ENCODE measurements at regions not wholly inside any gene's neighbourhood (a gene's known extent, or its start where the extent isn't known, plus 50 kb on each side); places are given as distances from the start of the nearest gene placed in this dataset.
"Not testable (repeated sequence)": the region's sequence is repeated elsewhere in the genome, so short reads cannot be mapped to it uniquely, and the experiment has no call there.

DNA sequence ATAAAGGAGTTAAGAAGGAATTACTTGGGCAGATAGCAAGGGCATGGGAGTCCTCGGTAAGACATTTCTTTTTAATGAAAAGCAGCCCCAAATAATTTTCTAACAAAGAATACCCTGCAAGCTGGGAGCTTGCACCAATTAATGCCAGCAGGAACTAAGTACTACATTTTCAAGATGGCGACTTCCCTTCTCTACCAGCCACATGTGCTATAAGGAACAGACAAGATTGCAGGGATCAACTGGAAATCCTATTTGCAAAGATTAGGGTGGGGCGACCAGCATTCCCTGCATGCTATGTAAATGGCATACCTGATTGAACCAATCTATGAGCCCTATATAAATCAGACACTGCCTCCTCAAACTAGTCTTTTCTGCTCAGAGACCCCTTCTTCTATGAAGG is 827.5 kb downstream of the ADCYAP1 start:
- no peak for DNase-seq

DNA sequence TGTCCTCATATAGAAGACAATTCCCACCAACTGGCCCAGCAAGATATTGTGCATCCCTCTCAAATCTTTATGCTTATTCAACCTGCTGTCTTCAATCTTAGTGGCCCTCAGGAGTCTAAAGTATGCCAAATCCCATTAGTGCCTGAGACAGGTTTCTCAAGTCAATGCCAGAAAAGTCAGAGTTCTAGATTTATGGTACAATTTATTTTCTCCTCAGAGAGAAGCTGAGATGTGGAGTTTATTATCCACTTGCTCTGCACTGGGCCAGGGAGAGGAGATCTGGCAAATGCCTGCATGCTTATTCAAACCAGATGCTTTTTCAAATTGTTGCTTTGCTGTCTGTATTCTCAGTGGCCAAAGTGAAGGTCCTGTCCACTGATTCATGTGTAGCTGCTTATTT is 825.2 kb downstream of the METTL4 start:
- DNase-seq: no peak

DNA sequence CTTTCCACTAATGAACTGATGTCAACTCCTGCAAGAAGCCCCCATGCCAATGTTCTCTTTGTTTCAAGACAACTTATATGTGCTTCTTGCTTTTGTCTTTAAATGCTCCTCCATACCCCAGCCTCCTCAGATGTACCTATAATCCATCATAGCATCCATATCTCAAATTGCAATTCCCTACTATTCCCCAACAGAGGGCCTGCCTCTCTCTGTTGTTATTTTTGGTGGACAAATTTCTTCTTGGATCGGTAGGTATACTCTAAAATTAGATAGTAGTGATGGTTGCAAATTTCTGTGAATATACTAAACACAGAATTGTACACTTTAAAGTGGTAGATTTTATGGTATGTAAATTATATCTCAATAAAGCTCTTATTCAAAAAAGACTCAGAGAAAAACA is 820.1 kb downstream of the METTL4 start:
- no peak for DNase-seq

DNA sequence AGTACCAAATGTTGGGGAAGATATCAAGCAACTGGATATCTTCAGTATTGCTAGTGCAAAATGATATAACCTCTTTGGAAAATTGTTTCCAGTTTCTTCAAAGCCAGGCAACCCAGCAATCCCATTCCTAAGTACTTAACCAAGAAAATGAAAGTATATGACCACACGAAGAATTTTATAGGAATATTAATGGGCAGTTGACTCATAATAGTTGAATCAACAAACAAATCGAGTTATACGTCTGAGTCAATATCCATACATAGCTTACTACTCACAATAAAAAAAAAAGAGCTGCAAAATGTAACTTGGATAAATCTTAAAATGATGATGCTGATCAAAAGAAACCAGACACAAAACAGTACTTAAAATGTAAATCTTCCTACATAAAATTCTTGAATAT is 810.4 kb downstream of the METTL4 start:
- DNase-seq: no peak

DNA sequence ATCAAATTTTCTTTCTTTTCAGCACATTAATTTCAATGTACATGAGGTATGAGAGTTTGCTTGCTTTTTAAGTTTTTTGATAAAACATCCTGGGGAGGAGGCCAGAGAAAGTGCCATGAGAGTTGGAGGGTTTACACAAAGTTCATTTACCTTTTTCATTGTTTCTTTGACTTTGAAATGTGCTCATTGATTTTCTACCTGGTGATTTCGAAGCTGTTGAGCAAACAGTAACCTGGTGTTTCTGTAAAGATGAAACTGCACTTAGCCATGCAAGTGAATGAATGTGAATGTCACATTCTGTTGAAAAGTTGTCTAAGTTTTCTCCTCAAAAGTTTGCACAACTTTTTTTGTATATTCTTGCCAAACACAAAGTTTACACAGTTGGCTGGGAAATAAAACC is 797.0 kb downstream of the METTL4 start:
- DNase-seq: no peak

DNA sequence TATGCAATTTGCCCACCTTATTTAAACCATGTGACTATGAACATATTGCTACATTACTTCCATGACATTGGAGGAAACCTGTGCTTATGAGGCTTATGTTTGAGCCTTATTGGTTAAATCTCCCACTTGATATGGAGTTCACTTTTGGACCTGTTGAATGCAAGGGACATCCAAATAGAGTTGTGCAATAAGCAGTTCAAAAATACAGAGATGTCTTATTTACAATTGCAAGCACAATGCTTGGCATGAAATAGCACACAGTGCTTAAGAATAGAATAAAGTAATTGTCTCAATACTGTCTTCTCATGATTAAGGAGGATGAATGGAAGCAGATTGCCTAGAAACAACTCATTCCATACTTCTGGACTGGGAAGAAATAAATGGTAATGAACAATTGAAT is 793.5 kb downstream of the METTL4 start:
- DNase-seq: no peak

DNA sequence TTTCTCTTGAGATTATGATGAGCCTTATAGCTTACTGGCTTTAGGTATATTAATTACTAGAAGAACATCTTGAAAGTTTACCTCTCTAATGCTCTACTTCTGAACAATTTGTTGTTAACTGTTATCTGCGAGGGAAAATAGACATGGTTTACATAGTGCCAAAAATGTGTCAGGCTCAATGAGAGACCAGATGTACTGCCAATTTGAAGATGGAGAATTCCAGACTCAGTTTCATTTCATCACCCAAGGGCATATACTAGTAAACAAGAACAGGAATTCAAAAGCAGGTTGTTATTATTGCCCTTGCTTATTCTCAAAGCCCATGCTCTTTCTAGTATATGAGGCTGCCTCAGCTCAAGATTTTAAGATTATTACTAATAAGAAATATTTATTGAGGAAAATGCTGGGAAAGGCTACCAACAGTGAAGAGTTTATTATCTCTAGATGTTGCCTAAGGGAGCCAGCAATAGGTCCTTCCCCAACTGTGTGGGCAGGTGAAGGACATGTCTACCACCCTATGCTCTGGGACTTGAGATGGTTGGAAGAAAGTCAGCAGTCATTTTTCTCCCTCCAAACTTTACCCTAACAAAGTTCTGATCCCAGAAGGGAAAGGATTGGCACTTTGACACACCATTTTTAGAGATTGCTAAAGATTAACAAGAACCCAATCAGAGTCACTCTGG is 792.7 kb downstream of the METTL4 start:
- no peak for DNase-seq

DNA sequence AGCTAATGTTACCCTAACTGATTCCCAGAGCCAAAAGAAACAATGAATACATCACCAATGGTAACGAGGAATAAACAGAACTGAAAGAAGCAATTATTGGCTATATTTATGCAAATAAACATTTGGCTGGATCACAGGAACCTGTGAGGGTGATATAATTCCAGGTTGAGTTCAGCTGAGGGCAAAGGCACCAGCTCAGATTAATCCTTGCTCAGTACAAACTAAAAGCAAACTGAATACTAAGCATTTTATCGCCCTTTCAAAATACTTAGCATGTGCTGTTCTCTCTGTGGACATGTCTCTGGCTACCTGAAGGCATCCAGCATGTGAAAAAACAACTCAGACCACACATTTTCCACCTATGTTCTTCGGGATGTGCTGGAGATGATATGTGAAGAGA is 791.7 kb downstream of the METTL4 start:
- no peak for DNase-seq

DNA sequence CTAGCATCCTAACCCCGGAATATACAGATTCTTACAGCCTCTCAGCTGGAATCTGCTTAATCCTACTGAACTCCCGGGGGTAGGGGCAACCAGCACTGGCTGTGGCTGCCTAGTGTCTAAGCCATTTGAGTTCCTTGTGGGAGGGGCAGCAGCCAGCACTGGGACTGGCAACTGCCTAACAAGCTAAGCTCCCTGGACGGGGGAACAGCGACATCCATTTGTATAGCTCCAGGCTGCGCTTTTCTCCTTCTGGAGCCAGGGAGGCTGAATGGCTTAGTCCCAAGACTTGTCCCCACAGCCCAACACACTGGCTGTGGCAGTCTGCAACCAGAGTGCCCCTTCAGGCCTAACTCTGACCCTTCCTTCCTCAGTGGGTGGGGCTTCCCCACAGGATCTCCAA is 787.2 kb downstream of the METTL4 start:
- no peak for DNase-seq

DNA sequence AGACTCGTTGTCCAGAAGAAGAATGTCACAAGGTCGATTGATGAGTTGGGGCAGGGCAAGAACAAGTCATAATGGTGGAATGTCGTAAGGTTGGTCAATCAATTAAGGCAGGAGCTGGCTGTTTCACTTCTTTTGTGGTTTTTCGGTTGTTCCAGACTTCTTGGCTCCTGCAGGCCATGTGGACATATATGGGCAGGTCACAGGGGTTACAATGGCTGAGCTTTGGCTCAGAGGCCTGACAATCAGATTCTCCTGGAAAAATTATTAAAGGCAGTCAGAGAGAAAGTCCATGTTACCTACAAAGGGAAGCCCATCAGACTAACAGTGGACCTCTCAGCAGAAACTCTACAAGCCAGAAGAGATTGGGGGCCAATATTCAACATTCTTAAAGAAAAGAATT is 785.3 kb downstream of the METTL4 start:
- DNase-seq: not testable (repeated sequence)

DNA sequence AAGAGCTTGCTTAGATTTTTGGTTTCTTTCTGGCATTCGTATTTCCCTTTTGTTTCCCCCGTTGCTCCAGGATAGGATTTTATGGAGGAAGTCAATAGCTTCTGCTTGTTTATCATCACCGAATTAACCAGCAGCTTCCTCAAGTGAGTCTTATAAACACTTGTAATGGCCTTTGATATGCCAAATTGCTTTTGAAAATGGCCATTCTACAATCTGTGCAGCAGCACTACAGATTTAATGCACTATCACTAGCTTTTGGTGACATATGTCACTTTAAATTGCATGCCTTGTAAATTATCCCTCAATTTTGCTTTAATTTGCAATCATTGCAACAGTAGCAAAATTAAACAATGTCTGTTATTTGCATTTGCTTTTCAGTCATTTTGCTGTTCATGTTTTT is 774.7 kb downstream of the METTL4 start:
- no peak for DNase-seq

DNA sequence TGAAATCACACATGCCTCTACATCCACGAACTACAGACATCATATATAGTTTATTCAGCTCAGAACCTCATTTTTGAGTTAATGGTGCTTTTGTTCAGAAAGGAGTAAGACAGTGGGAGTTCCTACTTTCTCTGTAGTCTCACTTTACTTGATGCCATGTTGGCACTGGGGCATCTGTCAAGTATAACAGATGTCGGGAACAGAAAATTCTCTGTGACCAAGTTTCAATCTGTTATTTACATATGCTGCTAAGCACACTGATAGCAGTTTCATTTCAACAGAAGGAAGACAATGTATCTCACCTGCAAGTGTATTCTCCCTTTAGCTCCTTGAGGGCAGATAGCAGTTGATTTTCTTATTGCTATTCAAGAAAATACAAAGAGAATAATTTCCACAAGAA is 774.1 kb downstream of the METTL4 start:
- DNase-seq: no peak

DNA sequence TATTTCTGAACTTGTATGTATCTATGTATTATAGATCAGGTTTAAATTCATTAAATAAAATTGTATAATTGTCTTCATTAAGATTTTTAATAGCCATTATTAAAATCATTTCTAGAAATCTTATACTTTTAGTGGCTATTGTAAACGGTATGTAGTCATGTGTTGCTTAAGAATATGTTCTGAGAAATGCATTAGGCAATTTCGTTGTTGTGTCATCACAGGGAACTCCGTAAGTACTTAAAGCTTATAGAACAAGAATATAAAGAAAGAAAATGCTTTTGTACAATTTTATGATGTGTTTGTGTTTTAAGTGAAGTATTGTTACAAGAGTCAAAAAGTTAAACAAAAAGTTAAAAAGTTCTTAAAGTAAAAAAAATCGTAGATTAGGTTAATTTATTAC is 765.8 kb downstream of the METTL4 start:
- no peak for DNase-seq

DNA sequence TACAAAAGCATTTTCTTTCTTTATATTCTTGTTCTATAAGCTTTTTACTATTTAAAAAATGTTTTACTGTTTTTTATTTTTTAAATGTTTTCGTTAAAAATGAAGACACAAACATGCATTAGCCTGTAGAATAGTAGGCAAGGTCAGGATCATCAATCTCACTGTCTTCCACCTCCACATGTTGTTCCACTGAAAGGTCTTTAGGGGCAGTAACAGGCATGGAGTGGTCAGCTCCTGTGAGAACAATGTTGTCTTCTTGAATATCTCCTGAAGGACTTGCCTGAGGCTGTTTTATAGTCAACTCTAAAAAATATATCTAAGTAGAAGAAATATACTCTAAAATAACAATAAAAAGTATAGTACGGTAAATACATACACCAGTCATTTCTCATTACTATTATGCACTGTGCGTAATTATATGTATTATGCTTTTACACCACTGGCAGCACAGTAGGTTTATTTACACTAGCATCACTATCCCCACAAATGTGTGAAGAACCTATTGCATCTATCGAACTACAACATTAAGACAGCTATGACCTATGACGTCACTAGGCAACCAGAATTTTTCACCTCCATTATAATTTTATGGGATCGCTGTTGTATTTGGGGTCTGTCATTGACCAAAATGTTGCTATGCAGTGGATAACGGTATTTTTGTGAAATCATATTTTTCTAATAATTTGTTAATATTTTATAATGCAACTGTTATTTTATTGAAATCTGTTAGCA is 764.3 kb downstream of the METTL4 start:
- DNase-seq: no peak

DNA sequence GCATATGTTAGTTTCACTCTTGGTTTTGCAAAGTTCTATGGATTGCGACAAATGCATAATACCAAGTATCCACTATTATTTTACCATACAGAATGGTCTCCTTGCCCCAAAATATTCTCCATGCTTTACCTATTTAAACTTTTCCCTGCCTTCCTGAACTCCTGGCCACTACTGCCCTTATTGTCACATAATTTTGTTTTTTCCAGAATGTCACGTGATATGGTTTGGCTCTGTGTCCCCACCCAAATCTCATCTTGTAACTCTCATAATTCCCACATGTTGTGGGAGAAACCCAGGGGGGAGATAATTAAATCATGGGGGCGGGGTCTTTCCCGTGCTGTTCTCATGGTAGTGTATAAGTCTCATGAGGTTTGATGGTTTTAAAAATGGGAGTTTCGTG is 760.0 kb downstream of the METTL4 start:
- DNase-seq: no peak

DNA sequence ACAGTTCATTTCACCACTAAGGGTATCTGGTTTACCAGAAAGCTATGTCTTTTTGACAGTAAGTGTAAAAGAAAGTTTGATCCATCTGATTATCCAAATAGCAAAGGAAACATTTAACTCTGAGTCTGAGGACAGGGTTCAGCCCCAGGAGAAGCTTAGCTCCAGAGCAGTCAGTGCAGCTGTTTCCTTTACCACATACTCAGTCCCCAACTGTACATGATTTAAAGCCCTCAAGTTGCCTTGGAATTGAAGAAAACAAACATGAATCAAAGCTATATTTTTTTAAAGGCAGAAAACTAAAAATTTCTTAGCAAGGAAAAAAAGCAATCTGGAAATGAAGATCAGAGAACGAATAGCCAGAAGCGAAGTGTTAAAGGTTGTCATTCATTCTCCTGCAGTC is 746.0 kb downstream of the METTL4 start:
- DNase-seq: no peak

DNA sequence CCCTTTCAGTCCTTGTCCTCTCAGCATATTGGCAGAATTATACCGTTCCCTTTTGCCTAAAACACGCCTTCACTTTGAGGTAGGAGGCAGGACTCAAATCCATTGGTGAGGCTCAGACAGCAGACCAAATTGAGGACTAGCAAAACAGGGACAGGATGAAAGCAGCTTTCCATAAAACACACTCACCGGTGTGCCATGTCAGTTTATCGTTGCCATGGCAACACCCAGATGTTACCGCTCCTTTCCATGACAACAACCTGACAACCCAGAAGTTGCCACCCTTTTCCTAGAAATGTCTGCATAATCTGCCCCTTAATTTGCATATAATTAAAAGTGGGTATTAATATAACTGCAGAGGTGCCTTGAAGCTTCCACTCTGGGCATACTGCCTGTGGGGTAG is 730.4 kb downstream of the METTL4 start:
- no peak for DNase-seq

DNA sequence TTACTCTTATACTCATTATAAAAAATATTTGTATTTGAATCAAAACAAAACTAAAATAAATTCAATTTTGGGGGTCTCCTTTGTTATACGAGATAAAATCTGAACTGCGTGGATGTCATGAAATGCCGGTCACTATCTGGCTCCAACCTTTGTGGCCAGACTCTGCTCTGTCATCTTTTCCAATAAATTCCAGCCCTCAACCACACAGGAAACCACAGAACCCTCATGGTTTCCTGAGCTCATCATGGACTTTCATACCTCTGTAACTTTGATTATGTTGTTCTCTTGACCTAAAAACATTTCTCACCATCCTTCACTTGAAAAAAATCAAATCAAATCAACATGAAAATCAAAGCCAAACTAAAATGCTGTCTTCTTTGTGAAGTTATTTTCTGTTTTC is 724.7 kb downstream of the METTL4 start:
- no peak for DNase-seq

DNA sequence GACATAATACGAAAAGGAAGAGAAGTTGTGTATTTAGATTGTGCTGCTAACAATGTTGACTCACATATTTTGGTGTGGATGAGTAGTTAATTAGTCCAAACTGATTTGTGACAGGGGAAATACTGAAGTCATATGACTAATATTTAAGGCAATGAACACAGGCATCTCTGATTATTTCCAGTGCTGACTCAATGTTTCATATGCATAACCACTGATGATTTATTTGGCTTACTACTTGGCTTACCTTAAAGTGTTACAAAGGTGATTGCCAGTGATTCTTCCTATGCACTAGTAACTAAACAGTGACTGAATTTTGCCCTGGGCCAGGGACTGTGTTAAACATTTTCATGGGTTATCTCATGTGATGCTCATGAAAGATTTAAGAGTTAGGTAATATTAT is 722.6 kb downstream of the METTL4 start:
- no peak for DNase-seq

DNA sequence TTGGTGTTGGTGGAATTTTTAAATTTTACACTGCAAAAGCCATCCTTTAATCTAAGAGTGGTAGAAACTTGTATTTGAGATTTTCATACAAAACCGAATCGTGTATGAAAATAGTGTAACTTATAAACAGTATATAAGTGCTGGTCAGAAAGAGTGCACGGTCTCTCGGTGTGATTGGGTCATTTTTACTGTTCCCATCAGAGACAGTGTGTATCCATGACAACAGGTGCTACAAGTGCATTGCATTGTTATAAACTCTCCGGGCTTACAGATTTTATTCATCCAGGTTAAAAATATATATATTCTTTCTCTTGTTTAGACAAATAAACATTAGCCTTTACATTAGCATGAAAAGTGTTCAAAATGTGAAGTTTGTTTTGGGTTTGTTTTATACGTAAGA is 721.9 kb downstream of the METTL4 start:
- DNase-seq: no peak

DNA sequence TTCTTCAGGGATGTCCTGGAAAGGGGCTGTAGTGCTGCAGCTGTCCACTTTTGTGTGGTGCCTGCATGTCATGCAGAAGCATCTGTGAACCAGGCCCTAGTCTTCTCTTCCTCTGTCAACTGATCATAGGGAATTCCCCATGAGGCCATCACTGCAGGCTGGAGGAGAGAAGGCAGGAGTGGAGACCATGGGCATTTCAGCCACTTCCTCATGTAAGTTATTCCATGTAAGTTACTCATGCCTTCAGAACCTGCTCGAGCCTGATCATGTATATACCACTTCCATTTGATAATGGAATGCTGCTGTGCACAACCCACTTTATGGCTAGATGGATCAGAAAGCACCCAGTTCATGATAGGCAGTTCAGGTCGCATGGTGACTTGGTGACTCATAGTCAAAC is 714.0 kb downstream of the METTL4 start:
- DNase-seq: not testable (repeated sequence)

DNA sequence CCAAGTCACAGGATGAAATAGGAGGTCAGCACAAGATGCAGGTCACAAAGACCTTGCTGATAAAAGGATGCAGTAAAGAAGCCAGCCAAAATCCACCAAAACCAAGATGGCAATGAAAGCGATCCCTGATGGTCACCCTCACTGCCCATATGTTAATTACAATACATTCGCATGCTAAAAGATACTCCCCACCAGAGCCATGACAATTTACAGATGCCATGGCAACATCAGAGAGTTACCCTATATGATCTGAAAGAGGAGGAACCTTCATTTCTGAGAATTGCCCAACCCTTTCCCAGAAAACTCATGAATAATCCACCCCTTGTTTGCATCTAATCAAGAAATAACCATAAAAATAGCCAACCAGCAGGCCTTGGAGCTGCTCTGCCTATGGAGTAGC is 709.8 kb downstream of the METTL4 start:
- DNase-seq: no peak

DNA sequence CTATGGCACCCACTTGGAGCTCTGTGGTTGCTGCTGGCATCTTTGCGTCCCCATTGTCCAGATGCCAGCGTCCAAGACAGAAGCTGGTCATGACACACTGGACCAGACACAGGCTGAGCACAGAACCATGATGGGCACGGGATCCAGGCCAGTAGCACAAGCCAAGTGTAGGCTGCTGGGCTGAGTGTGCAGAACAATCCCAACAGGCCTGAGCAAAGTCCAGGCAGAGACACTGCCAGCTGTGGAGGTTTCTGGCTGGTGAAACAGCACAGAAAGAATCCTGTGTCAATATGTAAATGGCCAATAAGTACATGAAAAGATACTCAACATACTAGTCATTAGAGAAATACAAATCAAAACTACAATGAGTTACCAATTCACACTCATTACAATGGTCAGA is 705.4 kb downstream of the METTL4 start:
- no peak for DNase-seq

DNA sequence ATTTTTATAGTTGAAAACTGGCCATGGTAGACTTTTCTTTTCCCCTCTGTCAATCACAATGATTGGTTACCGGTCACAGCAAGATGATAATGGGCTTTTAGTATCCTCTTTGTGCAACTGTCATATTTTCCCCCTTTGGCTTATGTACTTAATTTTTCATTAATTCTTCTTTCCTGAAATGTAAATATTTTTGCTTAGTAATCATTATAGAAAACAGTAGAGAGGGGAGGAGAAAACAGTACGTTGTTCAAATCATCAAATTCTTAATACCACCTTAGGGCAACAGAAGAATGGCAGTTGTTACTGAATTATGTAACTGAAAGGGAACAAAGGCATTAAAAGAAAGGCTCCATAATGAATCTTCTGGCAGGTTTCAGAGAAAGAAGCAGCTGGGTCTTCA is 699.0 kb downstream of the METTL4 start:
- DNase-seq: no peak

DNA sequence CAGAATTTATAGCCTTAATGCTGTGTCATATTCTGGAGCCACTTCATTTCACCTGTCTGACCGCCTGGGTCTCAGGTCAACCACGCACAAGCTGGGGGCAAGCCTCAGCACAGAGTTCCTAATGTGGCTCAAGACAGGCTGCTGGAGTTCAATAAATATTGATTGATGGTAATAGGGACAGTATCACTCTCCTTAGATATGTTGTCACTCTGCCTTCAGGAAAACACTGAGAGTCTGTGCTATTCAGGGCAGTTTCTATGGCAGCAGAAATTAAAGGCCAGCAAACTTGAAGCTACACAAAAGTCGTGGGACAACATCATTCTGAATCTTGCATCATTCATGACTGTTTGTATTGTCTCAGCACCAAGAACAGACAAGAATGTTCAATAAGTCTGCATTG is 696.1 kb downstream of the METTL4 start:
- DNase-seq: no peak
